Panc1 (cell line): ENCODE measurements at regions not wholly inside any gene's neighbourhood (a gene's known extent, or its start where the extent isn't known, plus 50 kb on each side); places are given as distances from the start of the nearest gene placed in this dataset.

Source experiments
- ATAC-seq: fragments of 200-7000 bp; cut with Tn5 transposase; 2 replicates; pipeline ENCODE4 v1.9.1; 2020; ENCODE audit warnings: mild to moderate bottlenecking, moderate library complexity
- BruUV-seq: library from RNA; stranded (reverse); fragments of 400-500 nt; replicated peaks from 2 replicates; lab custom pipeline; 2021; lab: Mats Ljungman, UMichigan
- CTCF ChIA-PET: fragments of 300-600 bp; sonication (Branson Sonifier 250); formaldehyde crosslinking; loops from one replicate; lab custom pipeline; 2022; ENCODE audit warnings: antibody characterized with exemption; lab: Charles Lee
- POLR2A ChIA-PET: fragments of 300-600 bp; sonication (Branson Sonifier 250); formaldehyde crosslinking; loops from one replicate; lab custom pipeline; 2022; ENCODE audit warnings: antibody characterized with exemption; lab: Charles Lee
- DNase-seq: peaks from one replicate; pipeline ENCODE4 v3.0.0-alpha.2; 2010; ENCODE audit warnings: low read depth, low spot score
- H3K27ac ChIP-seq: 2 replicates; pipeline ENCODE4 v1.5.1; 2011; ENCODE audit warnings: mild to moderate bottlenecking, low read length, inconsistent platforms
- H3K27me3 ChIP-seq: fragments of 200-500 bp; sonication (Bioruptor generic); 2 replicates; pipeline ENCODE4 v1.6.0; 2014; ENCODE audit warnings: low read length, inconsistent platforms; ENCODE audit not compliant: control insufficient read depth, insufficient read depth
- H3K36me3 ChIP-seq: fragments of 200-500 bp; sonication (Bioruptor generic); 2 replicates; pipeline ENCODE4 v1.5.1; 2014; ENCODE audit warnings: inconsistent platforms, mild to moderate bottlenecking, low read length, moderate library complexity; ENCODE audit not compliant: control insufficient read depth, insufficient read depth
- H3K4me1 ChIP-seq: 2 replicates; pipeline ENCODE4 v1.5.1; 2011; ENCODE audit warnings: inconsistent platforms, mild to moderate bottlenecking, low read length, moderate library complexity; ENCODE audit not compliant: control insufficient read depth, insufficient read depth
- H3K4me3 ChIP-seq, 2 experiments: 2 replicates each; pipeline ENCODE4 v1.5.1; 2011 to 2012; ENCODE audit warnings: low read depth in 2 of 2, low read length in 2 of 2, mild to moderate bottlenecking in 2 of 2, inconsistent platforms in 1 of 2, moderate library complexity in 1 of 2
- H3K9me3 ChIP-seq: fragments of 200-500 bp; sonication (Bioruptor generic); 2 replicates; pipeline ENCODE4 v1.5.1; 2014; ENCODE audit warnings: low read depth, mild to moderate bottlenecking, inconsistent platforms, low read length, moderate library complexity; ENCODE audit not compliant: control insufficient read depth, insufficient read depth
- CTCF ChIP-seq: fragments of 450-650 bp; IDR thresholded peaks from 2 replicates; pipeline ENCODE4 v1.5.1; 2017; ENCODE audit warnings: mild to moderate bottlenecking
- POLR2AphosphoS5 ChIP-seq: IDR thresholded peaks from 2 replicates; pipeline ENCODE4 v1.6.1; 2012; ENCODE audit warnings: mild to moderate bottlenecking, low read depth, low read length, moderate library complexity
- REST ChIP-seq, 2 experiments: IDR thresholded peaks; 2 replicates each; pipeline ENCODE4 v1.6.1; 2011 to 2012; ENCODE audit warnings: low read depth in 2 of 2, control low read depth in 1 of 2, low read length in 1 of 2, mild to moderate bottlenecking in 1 of 2, moderate library complexity in 1 of 2; ENCODE audit not compliant: insufficient read depth in 1 of 2
- SIN3A ChIP-seq: IDR thresholded peaks from 2 replicates; pipeline ENCODE4 v1.6.1; 2012; ENCODE audit warnings: low read depth, mild to moderate bottlenecking, low read length, moderate library complexity, borderline replicate concordance; ENCODE audit not compliant: insufficient read depth
- TCF7L2 ChIP-seq: IDR thresholded peaks from 2 replicates; pipeline ENCODE4 v1.6.1; 2011; ENCODE audit warnings: mild to moderate bottlenecking, low read depth, low read length, inconsistent platforms
- in situ Hi-C: cut with HindIII; loops from 2 replicates; pipeline ENCODE4 v1.10.0; 2016; ENCODE audit warnings: low sequenced_read_pairs, low pct_unique_long_range_greater_than_20kb
- intact Hi-C: fragments of 100-400 bp; cut with micrococcal nuclease; formaldehyde crosslinking; loops from one replicate; pipeline ENCODE4 v1.10.0; 2022; ENCODE audit not compliant: unreplicated experiment

GRCh38 chr7:85688712-85689111, 501.9 kb upstream of the SEMA3D start:
- no TSS peak for BruUV-seq
- H3K4me1 ChIP-seq: no peaks in the 10 kb centered on the region
- H3K9me3 ChIP-seq: no peaks in the 10 kb centered on the region
- DNase-seq (no peak), ATAC-seq (no peak)
- H3K27ac ChIP-seq: no peak overlapping the region
- H3K4me3 ChIP-seq: no peak overlapping the region
- ChIA-PET CTCF (no interaction called here), POLR2A (no interaction called here)
- TF ChIP-seq REST (IDR thresholded peaks at IDR 0.05; ENCODE audit: insufficient read depth in 1 of 2, low read depth in 2 of 2, low read length in 1 of 2): no peak
- no peak for TF ChIP-seq SIN3A
- no peak for TF ChIP-seq CTCF
- no peak for TF ChIP-seq TCF7L2
- no peak for TF ChIP-seq POLR2AphosphoS5
- H3K36me3 ChIP-seq: no peaks in the 10 kb centered on the region
- intact Hi-C loops (no loop called here), in situ Hi-C loops (no loop called here)
- H3K27me3 ChIP-seq: no peaks in the 10 kb centered on the region

- TF ChIP-seq TCF7L2 (no peak), REST (IDR thresholded peaks at IDR 0.05; ENCODE audit: insufficient read depth in 1 of 2, low read depth in 2 of 2, low read length in 1 of 2) (no peak), SIN3A (no peak), POLR2AphosphoS5 (no peak), CTCF (no peak)
- Histone ChIP-seq H3K36me3 (no peaks in the 10 kb centered on the region), H3K4me1 (no peaks in the 10 kb centered on the region), H3K27me3 (no peaks in the 10 kb centered on the region), H3K9me3 (no peaks in the 10 kb centered on the region), H3K4me3 (no peak overlapping the region), H3K27ac (no peak overlapping the region)
- intact Hi-C loops (no loop called here), in situ Hi-C loops (no loop called here)
- no TSS peak for BruUV-seq
- no peak for DNase-seq
- CTCF ChIA-PET: no interaction called here
- no peak for ATAC-seq
- POLR2A ChIA-PET: no interaction called here
Measured at GRCh38 chr7:85686401-85687181, 499.7 kb upstream of the SEMA3D start.
